GM06990 (cell line): ENCODE measurements at regions not wholly inside any gene's neighbourhood (a gene's known extent, or its start where the extent isn't known, plus 50 kb on each side); places are given as distances from the start of the nearest gene placed in this dataset.

Experiments
- DNase-seq: peaks from one replicate; pipeline ENCODE4 v3.0.0-alpha.2; 2011; ENCODE audit not compliant: insufficient read length; ENCODE audit errors: extremely low read depth
- H3K27me3 ChIP-seq: replicated peaks from 2 replicates; pipeline ENCODE4 v1.6.0; 2011; ENCODE audit warnings: low read length; ENCODE audit not compliant: control insufficient read depth, insufficient read depth
- H3K36me3 ChIP-seq: 2 replicates; pipeline ENCODE4 v1.5.1; 2011; ENCODE audit warnings: low read length; ENCODE audit not compliant: control insufficient read depth, insufficient read depth
- H3K4me3 ChIP-seq: replicated peaks from 2 replicates; pipeline ENCODE4 v1.5.1; 2011; ENCODE audit warnings: low read depth, mild to moderate bottlenecking, control low read depth, low read length
- TF ChIP-seq, protein P1 (sequence below): IDR thresholded peaks from 2 replicates; pipeline ENCODE4 v1.5.1; 2011; ENCODE audit warnings: low read length, control low read depth, mild to moderate bottlenecking, inconsistent platforms; ENCODE audit not compliant: insufficient read depth, poor library complexity, severe bottlenecking

DNA sequence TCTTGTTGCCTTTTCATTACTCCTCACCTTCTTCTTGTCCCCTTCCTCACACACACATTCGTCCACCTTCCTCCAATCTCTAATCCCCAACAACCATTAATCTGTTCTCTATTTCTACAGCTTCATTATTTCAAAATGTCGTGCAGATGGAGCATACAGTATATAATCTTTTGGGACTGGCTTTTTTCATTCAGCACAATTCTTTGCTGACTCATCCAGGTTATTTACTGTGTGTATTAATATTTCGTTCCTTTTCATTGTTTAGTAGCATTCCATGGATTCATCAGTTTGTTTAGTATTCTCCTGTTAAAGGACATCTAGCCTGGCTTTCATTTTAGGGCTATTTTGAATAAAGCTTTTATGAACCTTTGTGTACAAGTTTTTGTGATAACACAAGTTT lies 159.3 kb downstream of the PTPN20 start:
- H3K36me3 ChIP-seq, result no peaks in the 10 kb centered on the region
- no peak overlapping the region for H3K4me3 ChIP-seq
- peaks cover 3% of the 10 kb centered on the region for H3K27me3 ChIP-seq
- TF ChIP-seq, protein P1, sequence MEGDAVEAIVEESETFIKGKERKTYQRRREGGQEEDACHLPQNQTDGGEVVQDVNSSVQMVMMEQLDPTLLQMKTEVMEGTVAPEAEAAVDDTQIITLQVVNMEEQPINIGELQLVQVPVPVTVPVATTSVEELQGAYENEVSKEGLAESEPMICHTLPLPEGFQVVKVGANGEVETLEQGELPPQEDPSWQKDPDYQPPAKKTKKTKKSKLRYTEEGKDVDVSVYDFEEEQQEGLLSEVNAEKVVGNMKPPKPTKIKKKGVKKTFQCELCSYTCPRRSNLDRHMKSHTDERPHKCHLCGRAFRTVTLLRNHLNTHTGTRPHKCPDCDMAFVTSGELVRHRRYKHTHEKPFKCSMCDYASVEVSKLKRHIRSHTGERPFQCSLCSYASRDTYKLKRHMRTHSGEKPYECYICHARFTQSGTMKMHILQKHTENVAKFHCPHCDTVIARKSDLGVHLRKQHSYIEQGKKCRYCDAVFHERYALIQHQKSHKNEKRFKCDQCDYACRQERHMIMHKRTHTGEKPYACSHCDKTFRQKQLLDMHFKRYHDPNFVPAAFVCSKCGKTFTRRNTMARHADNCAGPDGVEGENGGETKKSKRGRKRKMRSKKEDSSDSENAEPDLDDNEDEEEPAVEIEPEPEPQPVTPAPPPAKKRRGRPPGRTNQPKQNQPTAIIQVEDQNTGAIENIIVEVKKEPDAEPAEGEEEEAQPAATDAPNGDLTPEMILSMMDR, result no peak
- no peak for DNase-seq

DNA sequence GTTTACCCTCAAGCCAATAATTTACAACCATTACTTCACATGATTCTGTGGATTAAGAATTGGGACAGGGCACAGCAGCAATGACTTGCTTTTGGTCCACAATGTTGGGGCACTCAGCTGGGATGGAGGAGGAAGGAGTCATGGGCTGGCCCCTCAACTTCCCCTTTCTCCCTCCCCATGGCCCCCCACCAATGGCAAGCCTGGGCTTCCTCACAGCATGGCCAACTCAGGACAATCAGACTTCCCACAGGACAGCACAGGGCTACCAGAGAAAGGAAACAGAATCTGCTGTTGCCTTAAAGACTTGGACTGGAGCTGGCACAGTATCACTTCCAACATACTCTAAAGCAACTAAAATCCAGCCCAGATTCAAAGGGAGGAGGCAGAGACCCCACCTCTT lies 160.7 kb downstream of the PTPN20 start:
- no peak for DNase-seq
- TF ChIP-seq, protein P1, result no peak
- Histone ChIP-seq H3K27me3 (peaks cover 3% of the 10 kb centered on the region), H3K36me3 (no peaks in the 10 kb centered on the region), H3K4me3 (no peak overlapping the region)

DNA sequence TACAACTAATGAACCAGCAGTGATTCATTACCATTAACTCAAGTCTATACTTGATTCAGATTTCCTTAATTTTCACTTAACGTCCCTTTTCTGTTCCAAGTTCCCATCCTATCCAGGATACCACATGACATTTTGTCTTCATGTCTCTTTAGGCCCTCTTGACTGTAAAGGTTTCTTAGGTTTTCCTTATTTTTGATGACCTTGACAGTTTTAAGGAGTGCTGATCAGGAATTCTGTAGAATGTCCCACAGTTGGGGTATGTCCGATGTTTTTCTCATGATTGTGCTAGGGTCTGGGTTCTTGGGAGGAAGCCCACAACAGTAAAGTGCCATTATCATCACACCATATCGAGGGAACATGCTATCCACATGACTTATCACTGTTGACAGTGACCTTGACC lies 162.7 kb downstream of the PTPN20 start:
- no peak overlapping the region for H3K4me3 ChIP-seq
- no peak for DNase-seq
- TF ChIP-seq, protein P1, result no peak
- no peaks in the 10 kb centered on the region for H3K36me3 ChIP-seq
- H3K27me3 ChIP-seq, result peaks cover 2% of the 10 kb centered on the region

DNA sequence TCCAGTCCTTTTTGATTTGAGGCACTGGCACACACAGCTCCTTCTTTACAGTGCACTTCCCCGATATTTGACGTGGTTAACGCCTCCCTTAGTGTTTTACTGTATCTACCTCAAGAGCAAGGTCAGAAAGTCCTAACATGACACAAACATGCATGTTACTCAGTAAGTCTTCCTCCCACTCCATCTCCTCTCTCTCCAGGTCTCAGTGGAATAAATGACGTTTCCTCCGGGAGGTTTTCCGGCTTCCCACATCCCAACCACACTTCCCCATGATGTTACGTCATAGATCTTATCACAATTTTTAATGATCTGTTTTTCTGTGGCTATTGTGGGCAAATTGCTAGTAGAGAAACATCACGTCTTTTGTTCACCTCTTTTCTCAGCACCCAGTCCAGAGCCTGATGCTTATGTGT lies 165.7 kb downstream of the PTPN20 start:
- DNase-seq, result no peak

DNA sequence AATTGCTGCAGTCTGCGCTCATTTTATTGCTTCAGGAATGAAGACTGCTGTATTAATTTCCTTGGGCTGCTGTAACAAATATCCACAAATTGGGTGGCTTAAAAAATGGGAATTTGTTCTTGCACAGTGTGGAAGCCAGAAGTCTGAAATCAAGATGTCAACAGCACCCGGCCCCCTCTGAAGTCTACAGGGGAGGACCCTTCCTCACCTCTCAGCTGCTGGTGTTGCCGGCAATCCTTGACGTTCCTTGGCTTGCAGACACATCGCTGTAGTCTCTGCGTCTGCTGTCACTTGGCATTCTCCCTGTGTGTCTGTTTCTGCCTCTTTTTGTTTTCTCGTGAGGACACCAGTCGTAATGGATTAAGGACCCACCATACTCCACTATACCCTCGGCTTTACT lies 166.2 kb downstream of the PTPN20 start:
- Histone ChIP-seq H3K4me3 (no peak overlapping the region), H3K36me3 (no peaks in the 10 kb centered on the region), H3K27me3 (no peaks in the 10 kb centered on the region)
- TF ChIP-seq, protein P1, result no peak
- DNase-seq, result no peak

More for the DNA sequence above, 165.7 kb downstream of the PTPN20 start:
- TF ChIP-seq, protein P1, result no peak
- no peaks in the 10 kb centered on the region for H3K27me3 ChIP-seq
- no peaks in the 10 kb centered on the region for H3K36me3 ChIP-seq
- no peak overlapping the region for H3K4me3 ChIP-seq

DNA sequence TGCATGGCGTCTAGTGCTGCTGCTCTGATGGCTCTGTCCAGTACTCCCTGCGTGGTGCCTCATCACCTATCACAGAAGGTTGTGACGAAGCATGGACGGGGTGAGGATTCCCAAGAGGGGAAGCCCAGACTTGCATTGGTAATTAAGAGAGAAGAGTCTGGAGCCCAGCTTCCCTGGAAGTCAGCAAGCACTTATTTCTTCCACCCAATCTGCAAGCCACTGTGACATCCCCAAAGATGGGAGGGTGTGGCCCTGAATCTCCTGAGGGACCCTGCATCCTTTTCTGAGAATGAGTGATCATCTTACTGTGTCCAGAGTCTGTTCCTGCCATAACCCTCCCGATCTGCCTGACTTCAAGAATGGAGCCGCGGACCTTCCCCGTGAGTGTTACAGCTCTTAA lies 166.7 kb downstream of the PTPN20 start:
- no peak overlapping the region for H3K4me3 ChIP-seq
- H3K27me3 ChIP-seq, result no peaks in the 10 kb centered on the region
- no peaks in the 10 kb centered on the region for H3K36me3 ChIP-seq
- TF ChIP-seq, protein P1, result no peak
- DNase-seq, result no peak
